HG03439 (cell line): ENCODE measurements at regions not wholly inside any gene's neighbourhood (a gene's known extent, or its start where the extent isn't known, plus 50 kb on each side); places are given as distances from the start of the nearest gene placed in this dataset.
"Not testable (repeated sequence)": the region's sequence is repeated elsewhere in the genome, so short reads cannot be mapped to it uniquely, and the experiment has no call there.

Experiments used
- ATAC-seq: cut with Tn5 transposase; IDR thresholded peaks from one replicate; pipeline ENCODE4 v1.9.1; 2021; ENCODE audit warnings: mild to moderate bottlenecking, moderate library complexity; ENCODE audit not compliant: unreplicated experiment

- no peak for ATAC-seq
Measured at GRCh38 chr7:127530148-127530547, 55.2 kb downstream of the GCC1 start.

GRCh38 chr7:127527561-127527960 is 57.8 kb downstream of the GCC1 start:
- ATAC-seq = no peak

GRCh38 chr7:127525866-127526480 is 59.4 kb downstream of the GCC1 start:
- ATAC-seq = no peak

GRCh38 chr7:127516320-127516719 is 69.1 kb downstream of the GCC1 start:
- ATAC-seq = no peak

GRCh38 chr7:127514499-127514898 is 70.9 kb downstream of the GCC1 start:
- ATAC-seq = no peak

- no peak for ATAC-seq
Measured at GRCh38 chr7:127513311-127513710, 72.1 kb downstream of the GCC1 start.

- no peak for ATAC-seq
Measured at GRCh38 chr7:127512663-127513062, 72.7 kb downstream of the GCC1 start.

GRCh38 chr7:127504715-127505114 is 80.7 kb downstream of the GCC1 start:
- ATAC-seq = no peak

- ATAC-seq = no peak
Measured at GRCh38 chr7:127501817-127502216, 83.6 kb downstream of the GCC1 start.

GRCh38 chr7:127487381-127487780 is 94.9 kb upstream of the ZNF800 start:
- ATAC-seq = no peak

GRCh38 chr7:127486654-127487053 is 94.1 kb upstream of the ZNF800 start:
- peak; percentile 63 for ATAC-seq

GRCh38 chr7:127485482-127485881 is 93.0 kb upstream of the ZNF800 start:
- ATAC-seq = no peak

- ATAC-seq = no peak
Measured at GRCh38 chr7:127484954-127485353, 92.4 kb upstream of the ZNF800 start.

GRCh38 chr7:127478461-127478860 is 86.0 kb upstream of the ZNF800 start:
- ATAC-seq = no peak

GRCh38 chr7:127478024-127478355 is 85.5 kb upstream of the ZNF800 start:
- ATAC-seq = no peak

GRCh38 chr7:127477295-127478023 is 85.0 kb upstream of the ZNF800 start:
- no peak for ATAC-seq

GRCh38 chr7:127476618-127477017 is 84.1 kb upstream of the ZNF800 start:
- ATAC-seq = no peak

GRCh38 chr7:127474457-127474856 is 81.9 kb upstream of the ZNF800 start:
- ATAC-seq = no peak

GRCh38 chr7:127473409-127473808 is 80.9 kb upstream of the ZNF800 start:
- no peak for ATAC-seq

GRCh38 chr7:127460077-127460476 is 67.6 kb upstream of the ZNF800 start:
- ATAC-seq = no peak

GRCh38 chr7:127451258-127451657 is 58.8 kb upstream of the ZNF800 start:
- ATAC-seq = not testable (repeated sequence)

GRCh38 chr7:127448566-127448965 is 56.1 kb upstream of the ZNF800 start:
- no peak for ATAC-seq
